Testis (tissue), 2 donors: ENCODE measurements at regions not wholly inside any gene's neighbourhood (a gene's known extent, or its start where the extent isn't known, plus 50 kb on each side); places are given as distances from the start of the nearest gene placed in this dataset.

ENCODE experiments used
- DNase-seq: peaks from one replicate; pipeline ENCODE4 v3.0.0-alpha.2; 2019
- H3K27ac ChIP-seq, 2 donors: fragments of 200-600 bp; sonication (generic); one replicate each; pipeline ENCODE4 v1.5.1; 2019
- H3K27me3 ChIP-seq: fragments of 200-600 bp; sonication (generic); one replicate; pipeline ENCODE4 v1.5.1; 2019
- H3K36me3 ChIP-seq: fragments of 200-600 bp; sonication (generic); one replicate; pipeline ENCODE4 v1.5.1; 2017; ENCODE audit warnings: low read depth; ENCODE audit errors: missing control alignments
- H3K4me1 ChIP-seq: fragments of 200-600 bp; sonication (generic); one replicate; pipeline ENCODE4 v1.5.1; 2019
- H3K4me3 ChIP-seq, 2 donors: fragments of 200-600 bp; sonication (generic); one replicate each; pipeline ENCODE4 v1.5.1; 2017 to 2019
- H3K9me3 ChIP-seq: fragments of 200-600 bp; sonication (generic); one replicate; pipeline ENCODE4 v1.5.1; 2017
- CTCF ChIP-seq, 3 experiments: fragments of 450-650 bp in 2 of 3; fragments of 200-600 bp in 1 of 3; sonication (generic) in 1 of 3; IDR thresholded peaks; one replicate each; pipeline ENCODE4 v1.5.1; 2016 to 2019; ENCODE audit warnings: antibody characterized with exemption in 3 of 3, mild to moderate bottlenecking in 2 of 3, moderate library complexity in 1 of 3
- POLR2A ChIP-seq: fragments of 450-650 bp; IDR thresholded peaks from one replicate; pipeline ENCODE4 v1.6.1; 2017; ENCODE audit warnings: antibody characterized with exemption, mild to moderate bottlenecking, moderate library complexity
- WGBS, 2 donors: methylation state at CpG; one replicate each; pipeline ENCODE4 v1.1.5; 2018; 5-methylcytosine and 5-hydroxymethylcytosine counted together
- intact Hi-C: fragments of 100-400 bp; cut with DNase I; formaldehyde crosslinking; loops from one replicate; pipeline ENCODE4 v1.15.1; 2023; ENCODE audit warnings: low total_unique reads

DNA sequence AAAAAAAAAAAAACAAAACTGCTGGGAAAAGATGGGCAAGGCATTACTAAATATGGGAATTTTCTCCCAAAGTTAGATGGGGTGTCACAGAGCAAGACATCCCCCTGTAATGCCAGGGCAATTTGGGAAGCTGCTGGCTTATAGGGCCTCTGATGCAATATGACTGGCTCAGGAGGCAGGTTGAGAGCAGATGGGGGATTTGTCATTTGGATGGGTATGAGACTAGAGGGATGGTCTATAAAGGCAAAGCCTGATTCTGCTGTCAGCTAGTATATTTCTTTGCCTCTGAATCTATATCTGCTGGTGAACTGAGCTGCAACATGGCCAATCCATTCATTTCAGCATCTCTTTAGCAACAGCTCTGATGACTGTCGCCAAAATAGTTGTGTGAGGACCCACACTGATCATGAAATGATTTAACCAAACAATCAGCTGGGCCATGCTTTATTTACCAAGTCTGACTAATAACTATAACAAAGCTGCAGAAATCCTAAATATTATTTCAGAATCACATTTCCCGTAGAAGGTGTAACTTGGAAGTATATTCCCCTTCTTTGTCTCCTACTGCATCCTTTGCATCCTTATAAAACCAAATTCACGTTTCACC lies 455.1 kb upstream of the ZNF608 start:
- no peaks in the 10 kb centered on the region for H3K27me3 ChIP-seq
- DNase-seq: no peak
- no peak overlapping the region for H3K27ac ChIP-seq
- H3K9me3 ChIP-seq: no peaks in the 10 kb centered on the region
- no peaks in the 10 kb centered on the region for H3K36me3 ChIP-seq
- H3K4me3 ChIP-seq: no peak overlapping the region
- intact Hi-C loops: no loop called here
- H3K4me1 ChIP-seq: peaks cover 7% of the 10 kb centered on the region
- no peak for TF ChIP-seq CTCF (IDR thresholded peaks at IDR 0.05)
- no peak for TF ChIP-seq POLR2A
- WGBS, 2 donors: 84 to 90% methylated on average over 3 of the region's 3 CpGs

DNA sequence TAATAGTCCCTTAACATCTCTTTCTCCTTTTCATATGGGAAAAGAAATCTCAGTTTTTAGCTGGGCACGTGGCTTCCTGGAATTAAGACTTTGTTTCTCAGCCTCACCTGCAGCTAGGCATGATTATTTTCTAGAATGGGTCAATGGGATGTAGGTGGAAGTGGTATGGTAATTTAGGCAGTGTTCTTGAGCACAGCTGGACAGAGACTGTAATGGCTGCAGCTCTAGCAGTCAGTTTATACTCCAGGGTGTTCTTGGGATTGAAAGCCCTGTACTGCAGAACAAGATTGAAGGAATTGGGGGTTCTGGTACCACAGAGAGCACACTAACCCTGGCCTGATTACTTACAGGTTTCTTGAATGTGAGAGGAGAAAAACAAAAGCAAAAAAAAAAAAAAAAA lies 455.9 kb upstream of the ZNF608 start:
- Histone ChIP-seq H3K4me1 (peaks cover 3% of the 10 kb centered on the region), H3K4me3 (no peak overlapping the region), H3K9me3 (no peaks in the 10 kb centered on the region), H3K27ac (no peak overlapping the region), H3K27me3 (no peaks in the 10 kb centered on the region), H3K36me3 (no peaks in the 10 kb centered on the region)
- TF ChIP-seq CTCF (IDR thresholded peaks at IDR 0.05): no peak
- TF ChIP-seq POLR2A: no peak
- intact Hi-C loops: no loop called here
- no peak for DNase-seq
- 91 to 92% methylated on average over 1 of the region's 1 CpG for WGBS, 2 donors

DNA sequence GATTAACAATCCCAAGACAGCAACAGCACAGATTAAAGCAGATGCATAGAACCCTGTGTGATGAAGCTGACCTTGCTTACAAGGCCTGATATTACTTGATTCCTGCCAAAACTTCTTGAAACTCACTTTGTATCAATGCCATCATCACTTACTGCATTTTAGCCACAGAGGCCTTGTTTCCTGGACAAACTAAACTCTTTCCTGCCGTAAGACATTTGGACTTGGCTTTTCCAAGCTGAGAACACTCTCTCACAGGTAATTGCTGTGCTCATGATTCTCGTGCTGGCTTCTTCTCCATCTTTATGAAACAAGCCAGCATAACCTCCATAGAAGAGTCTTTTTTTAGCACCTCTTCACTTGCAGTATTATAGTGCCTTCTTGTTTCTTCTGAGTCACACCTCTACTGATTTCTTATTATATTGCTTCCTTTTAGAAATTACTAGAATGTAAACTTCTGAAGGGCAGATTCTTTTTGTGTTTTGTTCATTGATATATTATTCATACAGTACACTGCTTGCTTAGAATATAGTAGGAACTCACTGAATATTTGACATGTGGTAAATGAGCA lies 456.5 kb upstream of the ZNF608 start:
- intact Hi-C loops: no loop called here
- WGBS, 2 donors: 72 to 79% methylated on average over 2 of the region's 2 CpGs

DNA sequence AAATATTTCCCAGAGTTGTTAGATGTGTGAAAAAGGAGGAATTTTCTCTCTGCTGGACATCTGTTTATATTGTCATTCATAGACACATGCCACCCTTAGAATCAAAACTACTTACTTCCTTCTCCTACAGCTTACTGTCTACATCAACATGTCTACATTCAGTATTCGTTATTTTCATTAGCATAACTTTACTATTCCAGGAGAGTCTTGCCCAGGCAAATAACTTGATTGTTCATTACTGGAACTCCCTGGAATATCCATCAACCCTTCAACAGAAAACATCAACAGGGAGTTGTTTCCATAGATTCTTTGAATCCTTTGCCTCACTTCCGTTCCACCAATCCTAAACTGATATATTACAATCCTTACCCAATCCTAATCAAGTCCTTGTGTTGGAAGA lies 457.5 kb upstream of the ZNF608 start:
- H3K27ac ChIP-seq: no peak overlapping the region
- H3K27me3 ChIP-seq: no peaks in the 10 kb centered on the region
- no peak for TF ChIP-seq CTCF (IDR thresholded peaks at IDR 0.05)
- TF ChIP-seq POLR2A: no peak
- WGBS, 2 donors: 43 to 96% methylated on average over 2 of the region's 2 CpGs
- no peaks in the 10 kb centered on the region for H3K9me3 ChIP-seq
- intact Hi-C loops: no loop called here
- peaks cover 3% of the 10 kb centered on the region for H3K4me1 ChIP-seq
- H3K36me3 ChIP-seq: no peaks in the 10 kb centered on the region
- no peak for DNase-seq
- H3K4me3 ChIP-seq: no peak overlapping the region

More for the DNA sequence above, 456.5 kb upstream of the ZNF608 start:
- Histone ChIP-seq H3K36me3 (no peaks in the 10 kb centered on the region), H3K4me1 (peaks cover 3% of the 10 kb centered on the region), H3K9me3 (no peaks in the 10 kb centered on the region), H3K4me3 (no peak overlapping the region), H3K27ac (no peak overlapping the region), H3K27me3 (no peaks in the 10 kb centered on the region)
- DNase-seq: no peak
- no peak for TF ChIP-seq POLR2A
- TF ChIP-seq CTCF (IDR thresholded peaks at IDR 0.05): no peak
